BE2C (cell line): ENCODE measurements at regions not wholly inside any gene's neighbourhood (a gene's known extent, or its start where the extent isn't known, plus 50 kb on each side); places are given as distances from the start of the nearest gene placed in this dataset.

ENCODE experiments used
- DNase-seq: peaks from one replicate; pipeline ENCODE4 v3.0.0-alpha.2; 2020
- H3K27me3 ChIP-seq: fragments of 250-450 bp; sonication (Bioruptor Pico); 2 replicates; pipeline ENCODE4 v1.5.1; 2020; ENCODE audit warnings: mild to moderate bottlenecking
- H3K36me3 ChIP-seq: fragments of 250-450 bp; sonication (Bioruptor Pico); 2 replicates; pipeline ENCODE4 v1.5.1; 2020; ENCODE audit warnings: mild to moderate bottlenecking
- H3K4me1 ChIP-seq: fragments of 250-450 bp; sonication (Bioruptor Pico); 2 replicates; pipeline ENCODE4 v1.5.1; 2020
- H3K4me3 ChIP-seq: 2 replicates; pipeline ENCODE4 v1.5.1; 2011; ENCODE audit warnings: low read depth, low read length
- H3K9me3 ChIP-seq: fragments of 250-450 bp; sonication (Bioruptor Pico); 2 replicates; pipeline ENCODE4 v1.5.1; 2020
- TF ChIP-seq, protein P1 (sequence below): IDR thresholded peaks from 2 replicates; pipeline ENCODE4 v1.5.1; 2012; ENCODE audit warnings: mild to moderate bottlenecking, low read depth, low read length

DNA sequence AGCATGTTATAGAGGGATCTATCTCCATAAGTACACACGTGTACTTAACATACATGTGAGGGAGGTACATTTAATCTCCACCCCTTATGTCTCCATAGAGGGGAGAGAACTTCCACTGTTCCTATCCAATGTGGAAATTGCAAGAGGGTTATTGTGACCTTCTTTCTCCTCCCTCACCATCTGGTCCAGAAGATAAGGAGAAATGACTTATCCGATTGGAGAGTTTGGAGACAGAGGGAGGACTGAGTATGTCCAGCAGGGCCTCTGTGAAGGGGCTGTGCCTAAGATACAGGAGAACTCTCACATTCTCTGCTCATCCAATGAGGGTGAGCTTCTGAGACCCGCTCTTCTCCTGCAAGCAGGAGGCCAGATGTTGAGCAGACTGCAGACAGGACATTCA, 113.1 kb downstream of the QDPR start:
- H3K27me3 ChIP-seq = no peaks in the 10 kb centered on the region
- TF ChIP-seq, protein P1, sequence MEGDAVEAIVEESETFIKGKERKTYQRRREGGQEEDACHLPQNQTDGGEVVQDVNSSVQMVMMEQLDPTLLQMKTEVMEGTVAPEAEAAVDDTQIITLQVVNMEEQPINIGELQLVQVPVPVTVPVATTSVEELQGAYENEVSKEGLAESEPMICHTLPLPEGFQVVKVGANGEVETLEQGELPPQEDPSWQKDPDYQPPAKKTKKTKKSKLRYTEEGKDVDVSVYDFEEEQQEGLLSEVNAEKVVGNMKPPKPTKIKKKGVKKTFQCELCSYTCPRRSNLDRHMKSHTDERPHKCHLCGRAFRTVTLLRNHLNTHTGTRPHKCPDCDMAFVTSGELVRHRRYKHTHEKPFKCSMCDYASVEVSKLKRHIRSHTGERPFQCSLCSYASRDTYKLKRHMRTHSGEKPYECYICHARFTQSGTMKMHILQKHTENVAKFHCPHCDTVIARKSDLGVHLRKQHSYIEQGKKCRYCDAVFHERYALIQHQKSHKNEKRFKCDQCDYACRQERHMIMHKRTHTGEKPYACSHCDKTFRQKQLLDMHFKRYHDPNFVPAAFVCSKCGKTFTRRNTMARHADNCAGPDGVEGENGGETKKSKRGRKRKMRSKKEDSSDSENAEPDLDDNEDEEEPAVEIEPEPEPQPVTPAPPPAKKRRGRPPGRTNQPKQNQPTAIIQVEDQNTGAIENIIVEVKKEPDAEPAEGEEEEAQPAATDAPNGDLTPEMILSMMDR = no peak
- no peaks in the 10 kb centered on the region for H3K4me1 ChIP-seq
- H3K9me3 ChIP-seq = no peaks in the 10 kb centered on the region
- H3K4me3 ChIP-seq = no peak overlapping the region
- no peak for DNase-seq
- H3K36me3 ChIP-seq = no peaks in the 10 kb centered on the region

DNA sequence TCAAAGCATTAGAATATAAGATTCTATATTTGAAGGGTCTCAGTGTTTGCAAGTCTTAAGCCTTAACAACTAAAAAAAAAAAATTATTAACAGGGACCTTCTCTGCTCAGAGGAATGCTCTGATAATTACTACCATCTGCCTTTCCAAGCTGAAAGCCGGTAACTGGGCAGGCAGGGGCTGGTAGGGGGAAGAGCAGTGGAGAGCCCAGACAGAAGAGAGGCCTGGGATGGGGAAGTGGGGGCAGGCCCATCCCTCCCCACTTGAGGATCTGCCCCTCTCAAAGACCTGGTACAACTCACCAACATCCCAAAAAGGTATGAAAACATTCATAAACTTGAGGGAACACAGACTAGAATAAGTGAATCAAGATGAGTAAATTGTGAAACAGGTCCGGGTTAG, 113.9 kb downstream of the QDPR start:
- no peaks in the 10 kb centered on the region for H3K9me3 ChIP-seq
- H3K36me3 ChIP-seq = no peaks in the 10 kb centered on the region
- DNase-seq = no peak
- no peaks in the 10 kb centered on the region for H3K27me3 ChIP-seq
- H3K4me3 ChIP-seq = no peak overlapping the region
- TF ChIP-seq, protein P1 = no peak
- H3K4me1 ChIP-seq = no peaks in the 10 kb centered on the region

DNA sequence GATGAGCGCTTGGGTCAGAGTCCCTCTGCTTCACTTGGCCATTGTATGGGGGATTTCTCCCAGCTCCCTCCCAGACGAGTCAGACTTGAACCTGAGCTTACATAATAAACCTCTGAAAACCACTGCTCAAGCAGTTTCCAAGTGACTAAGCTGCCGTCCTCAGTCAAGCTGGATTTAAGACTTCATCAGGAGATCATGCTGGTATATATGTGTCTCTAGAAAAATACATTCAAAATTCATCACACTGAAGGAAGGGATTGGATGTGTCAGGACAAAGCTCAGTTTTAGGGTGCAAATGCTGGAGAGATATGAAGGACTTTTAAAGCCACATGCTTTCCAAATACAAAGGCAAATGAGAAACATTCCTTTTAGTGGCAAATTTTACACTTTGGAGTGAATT, 114.3 kb downstream of the QDPR start:
- H3K9me3 ChIP-seq = no peaks in the 10 kb centered on the region
- H3K4me3 ChIP-seq = no peak overlapping the region
- H3K27me3 ChIP-seq = no peaks in the 10 kb centered on the region
- no peaks in the 10 kb centered on the region for H3K4me1 ChIP-seq
- TF ChIP-seq, protein P1 = no peak
- DNase-seq = no peak
- H3K36me3 ChIP-seq = no peaks in the 10 kb centered on the region

DNA sequence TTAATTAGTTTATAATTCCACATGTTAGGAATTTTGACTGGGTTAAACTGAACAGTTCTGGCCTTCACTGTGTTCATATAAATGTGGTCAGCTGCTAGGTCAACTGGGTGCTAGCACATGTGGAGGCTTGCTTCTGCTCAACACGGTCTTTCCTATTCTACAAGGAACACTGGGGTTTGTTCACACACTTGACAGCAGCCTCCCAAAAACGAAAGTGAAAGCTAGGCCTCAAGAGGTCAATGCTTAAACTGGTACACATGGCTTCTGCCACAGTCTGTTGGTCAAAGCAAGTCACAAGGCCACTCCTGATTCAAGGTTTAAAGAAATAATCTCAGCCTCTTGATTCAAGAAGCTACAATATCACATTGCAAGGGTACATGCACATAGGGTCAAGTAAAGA, 126.5 kb downstream of the QDPR start:
- Histone ChIP-seq H3K4me1 (no peaks in the 10 kb centered on the region), H3K27me3 (no peaks in the 10 kb centered on the region), H3K4me3 (no peak overlapping the region), H3K9me3 (no peaks in the 10 kb centered on the region), H3K36me3 (no peaks in the 10 kb centered on the region)
- no peak for DNase-seq
- TF ChIP-seq, protein P1 = no peak

DNA sequence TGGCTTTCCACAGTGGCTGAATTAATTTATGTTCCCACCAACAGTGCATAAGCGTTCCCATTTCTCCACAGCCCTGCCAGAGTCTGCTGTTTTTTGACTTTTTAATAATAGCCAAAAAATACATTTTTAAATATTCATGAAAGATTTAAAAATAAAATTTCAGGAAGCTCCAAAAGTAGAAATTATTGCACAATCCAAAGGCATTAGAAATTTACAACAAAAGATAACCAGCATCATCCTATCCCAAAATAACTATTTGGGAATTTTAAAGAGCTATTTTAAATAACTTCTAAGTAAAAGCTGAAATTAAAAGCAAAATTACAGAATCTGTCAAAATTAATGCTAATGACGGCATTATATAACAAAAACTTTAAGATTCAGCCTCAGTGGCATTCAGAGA, 131.5 kb downstream of the QDPR start:
- Histone ChIP-seq H3K27me3 (no peaks in the 10 kb centered on the region), H3K36me3 (no peaks in the 10 kb centered on the region), H3K4me1 (no peaks in the 10 kb centered on the region), H3K4me3 (no peak overlapping the region), H3K9me3 (no peaks in the 10 kb centered on the region)
- TF ChIP-seq, protein P1 = no peak
- no peak for DNase-seq

DNA sequence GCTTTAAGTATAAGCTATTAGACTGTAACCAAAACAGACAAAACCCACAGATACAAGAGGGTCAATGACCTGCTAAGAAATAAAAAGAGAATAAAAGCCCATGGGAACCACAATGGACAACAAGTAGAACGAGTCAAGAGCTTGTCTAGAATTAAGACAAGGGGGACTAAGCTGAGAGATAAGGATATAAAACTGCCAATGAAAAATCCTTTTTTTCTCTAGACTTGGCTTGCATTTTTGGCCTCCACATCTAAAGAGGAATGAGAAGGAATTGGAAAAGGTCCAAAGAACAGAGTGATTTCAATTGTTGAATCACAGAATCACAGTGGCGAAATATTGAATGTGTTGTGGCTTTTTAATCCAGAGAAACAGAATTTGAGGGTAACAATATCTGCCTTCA, 135.7 kb downstream of the QDPR start:
- Histone ChIP-seq H3K36me3 (no peaks in the 10 kb centered on the region), H3K4me1 (no peaks in the 10 kb centered on the region), H3K27me3 (no peaks in the 10 kb centered on the region), H3K9me3 (no peaks in the 10 kb centered on the region), H3K4me3 (no peak overlapping the region)
- no peak for DNase-seq
- TF ChIP-seq, protein P1 = no peak
